Renal cortex interstitium (tissue), 11 donors: ENCODE measurements at regions not wholly inside any gene's neighbourhood (a gene's known extent, or its start where the extent isn't known, plus 50 kb on each side); places are given as distances from the start of the nearest gene placed in this dataset.
"Not testable (repeated sequence)": the region's sequence is repeated elsewhere in the genome, so short reads cannot be mapped to it uniquely, and the experiment has no call there.

Experiments
- DNase-seq, 11 donors: peaks; one replicate each; pipeline ENCODE4 v3.0.0-alpha.2; 2013; ENCODE audit warnings: low read depth in 9 of 11, low spot score in 4 of 11; ENCODE audit errors: extremely low read depth in 1 of 11

DNA sequence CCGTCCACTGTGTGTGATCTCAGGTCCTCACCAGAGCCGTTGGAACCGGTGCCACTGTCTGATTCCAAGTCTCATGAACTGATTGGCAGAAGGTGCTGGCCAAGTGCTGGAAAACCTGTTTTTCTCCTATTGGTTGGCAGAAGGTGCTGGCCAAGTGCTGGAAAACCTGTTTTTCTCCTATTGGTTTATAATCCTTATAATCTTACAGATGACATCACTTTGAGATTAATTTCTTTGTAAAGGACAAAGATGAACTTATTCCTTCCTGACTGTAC, 1106.3 kb downstream of the BRD1 start:
- DNase-seq: no peak

DNA sequence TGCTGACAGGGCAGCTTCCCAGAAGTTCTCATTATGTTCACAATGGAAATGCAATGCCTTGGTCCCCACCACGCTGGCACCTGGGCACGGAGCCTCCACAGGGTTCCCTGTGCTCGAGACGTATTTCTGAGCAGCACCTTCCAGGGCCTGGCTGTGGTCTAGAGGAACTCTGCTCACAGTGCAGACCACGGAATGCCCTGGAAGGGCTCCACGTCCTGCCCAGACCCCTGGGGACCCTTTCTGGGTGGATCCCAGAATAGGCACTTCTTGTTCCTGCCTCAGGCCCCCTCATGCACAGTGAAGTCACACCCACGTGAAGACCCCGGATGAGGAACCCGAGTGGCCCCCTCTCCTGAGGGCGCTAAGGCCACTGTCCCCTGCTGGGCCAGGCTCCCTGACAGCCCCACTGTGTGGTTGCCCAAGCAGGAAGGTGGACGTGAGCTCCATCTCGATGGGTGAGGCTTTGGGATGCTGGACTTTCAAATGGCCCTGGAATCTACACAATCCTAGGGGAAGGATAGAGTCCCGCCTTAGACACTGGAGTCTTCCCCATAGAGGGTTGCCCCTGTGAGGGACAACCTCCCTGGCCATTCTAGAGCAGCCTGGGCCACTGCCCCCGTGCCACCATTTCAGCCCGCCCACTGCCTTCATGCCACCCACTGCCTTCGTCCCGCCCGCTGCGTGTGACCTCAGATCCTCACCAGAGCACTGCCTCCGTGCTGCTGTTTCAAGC, 1106.8 kb downstream of the BRD1 start:
- DNase-seq: no peak

GRCh38 chr22:48719978-48720661, 1107.6 kb downstream of the BRD1 start:
- DNase-seq: no peak

GRCh38 chr22:48718818-48719500, 1108.7 kb downstream of the BRD1 start:
- no peak for DNase-seq

DNA sequence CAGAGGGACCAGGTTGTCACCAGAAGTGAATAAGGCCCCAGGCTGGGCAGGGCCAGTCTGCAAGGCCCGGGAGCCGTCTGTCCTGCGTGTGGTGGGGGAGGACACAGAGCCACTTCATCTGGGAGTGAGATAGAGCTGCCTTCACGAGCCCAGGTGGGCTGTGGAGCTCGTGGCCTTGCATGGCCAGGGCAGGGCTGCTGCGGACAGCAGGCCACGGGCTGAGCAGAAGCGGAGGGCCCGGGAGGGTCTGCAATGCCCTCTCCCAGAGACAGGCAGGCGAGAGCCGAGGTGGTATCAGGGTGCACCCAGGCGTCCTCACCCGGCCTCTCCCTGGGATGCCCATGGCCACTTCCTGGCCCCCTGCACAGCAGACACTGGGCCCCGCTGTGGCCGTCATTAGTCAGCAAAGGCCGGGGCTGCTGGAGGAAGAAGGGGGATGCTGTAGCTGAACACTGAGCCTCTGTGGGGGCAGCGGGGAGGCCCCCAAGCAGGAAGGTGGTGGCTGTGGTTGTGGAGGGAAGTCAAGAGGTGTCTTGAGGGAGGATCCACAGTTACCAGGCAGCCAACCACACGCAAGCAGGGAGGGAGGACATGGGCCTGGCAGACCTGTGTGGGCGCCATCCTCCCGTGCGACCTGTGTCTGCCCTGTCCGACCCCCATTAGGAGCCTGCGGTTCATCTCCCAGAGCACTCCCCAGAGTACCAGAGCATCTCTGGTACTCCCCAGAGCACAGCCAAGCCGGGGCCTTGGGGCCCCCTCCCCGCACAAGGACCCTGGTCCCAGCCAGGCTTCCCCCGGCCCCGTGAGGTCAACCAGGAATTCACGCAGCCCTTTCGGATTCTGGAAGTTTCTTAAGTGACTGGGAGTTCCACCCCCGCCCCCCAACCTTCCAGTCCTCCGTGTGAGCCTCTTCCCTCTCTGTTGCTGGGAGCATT, 1109.5 kb downstream of the BRD1 start:
- no peak for DNase-seq

DNA sequence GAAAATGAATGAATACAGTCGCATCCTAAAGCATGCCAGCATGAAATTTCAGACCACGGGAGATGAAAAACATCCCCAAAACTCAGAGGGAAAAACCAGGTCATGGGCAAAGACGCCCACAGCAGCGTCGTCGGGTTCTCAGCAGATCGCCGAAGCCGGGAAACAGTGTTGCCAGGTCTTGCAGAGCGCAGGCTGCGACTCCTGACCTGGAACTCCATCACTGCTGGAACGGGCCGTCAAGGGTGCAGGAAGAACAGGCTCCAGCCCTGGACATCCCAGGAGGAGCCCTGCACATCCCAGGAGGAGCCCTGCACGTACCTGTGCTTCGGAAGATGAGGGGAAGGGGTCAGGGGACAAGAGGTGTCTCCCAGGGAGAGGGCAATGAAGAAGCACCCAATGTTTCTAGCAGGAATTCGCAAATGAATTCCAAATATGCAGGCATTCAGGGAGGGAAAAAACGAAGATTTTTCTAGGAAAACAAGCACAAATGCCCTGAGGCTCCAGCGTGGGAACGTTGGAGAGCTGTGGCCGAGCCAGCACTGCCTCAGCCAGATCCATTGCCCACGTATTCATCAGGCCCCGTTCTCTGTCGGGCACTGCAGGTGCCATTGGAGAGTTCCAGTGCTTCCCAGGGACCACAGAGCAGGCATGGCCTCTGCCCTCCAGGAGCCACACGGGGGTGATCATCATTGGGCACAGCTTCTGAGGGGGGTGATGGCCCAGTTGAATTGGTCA, 1110.4 kb downstream of the BRD1 start:
- DNase-seq: no peak

DNA sequence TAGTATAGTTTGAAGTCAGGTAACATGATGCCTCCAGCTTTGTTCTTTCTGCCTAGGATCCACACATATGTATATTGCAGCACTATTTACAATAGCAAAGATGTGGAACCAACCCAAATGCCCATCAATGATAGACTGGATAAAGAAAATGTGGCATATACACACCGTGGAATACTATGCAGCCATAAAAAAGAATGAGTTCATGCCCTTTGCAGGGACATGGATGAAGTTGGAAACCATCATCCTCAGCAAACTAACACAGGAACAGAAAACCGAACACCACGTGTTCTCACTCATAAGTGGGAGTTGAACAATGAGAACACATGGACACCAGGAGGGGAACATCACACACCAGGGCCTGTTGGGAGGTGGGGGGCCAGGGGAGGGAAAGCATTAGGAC, 1111.5 kb downstream of the BRD1 start:
- DNase-seq: not testable (repeated sequence)

GRCh38 chr22:48715511-48715910, 1112.2 kb downstream of the BRD1 start:
- no peak for DNase-seq

- DNase-seq: no peak
Measured at GRCh38 chr22:48714231-48714630, 1113.4 kb downstream of the BRD1 start.

DNA sequence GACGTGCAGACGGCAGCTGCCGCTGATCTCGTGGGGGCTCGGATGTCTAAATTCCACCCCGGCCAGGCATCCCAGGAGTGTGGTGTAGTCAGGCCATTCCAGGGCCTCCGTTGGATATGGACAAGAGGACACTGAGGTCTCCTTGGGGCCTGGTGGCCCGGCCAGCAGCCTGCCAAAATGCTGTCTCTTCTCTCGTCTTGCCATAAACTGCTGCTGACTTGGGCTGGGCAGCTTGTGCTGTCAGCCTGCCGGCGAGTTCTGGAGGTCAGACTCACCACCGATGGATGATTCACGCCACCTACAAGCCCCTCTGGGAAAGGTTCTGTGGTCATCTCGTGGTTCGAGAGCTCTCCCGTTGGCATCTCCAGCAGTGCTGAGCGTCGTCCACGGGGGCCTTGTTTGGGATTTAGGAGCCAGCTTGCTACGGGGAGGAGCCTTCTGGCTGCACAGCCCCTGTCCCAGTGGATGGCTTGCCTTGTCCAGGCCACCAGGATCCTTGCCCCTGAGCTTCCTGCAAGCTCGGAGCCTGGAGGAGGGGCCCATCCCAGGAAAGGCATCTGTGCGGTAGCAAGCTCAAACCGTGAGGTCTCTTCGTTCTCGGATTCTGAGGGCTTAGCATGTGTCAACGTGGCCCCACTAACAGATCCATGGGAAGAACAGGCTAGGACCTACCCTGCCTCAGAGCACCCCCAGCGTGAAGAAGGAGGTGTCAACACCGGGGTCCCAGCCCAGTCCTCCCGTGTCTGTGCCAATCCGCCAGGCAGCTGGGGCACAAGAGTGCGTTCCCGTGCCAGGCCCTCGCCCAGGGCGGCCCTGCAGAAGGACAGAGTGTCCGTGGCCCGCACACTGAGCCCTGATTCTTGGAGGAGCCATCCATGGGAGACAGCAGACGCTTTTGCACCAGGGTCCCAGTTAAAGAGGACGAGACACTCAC, 1114.1 kb downstream of the BRD1 start:
- DNase-seq: no peak

DNA sequence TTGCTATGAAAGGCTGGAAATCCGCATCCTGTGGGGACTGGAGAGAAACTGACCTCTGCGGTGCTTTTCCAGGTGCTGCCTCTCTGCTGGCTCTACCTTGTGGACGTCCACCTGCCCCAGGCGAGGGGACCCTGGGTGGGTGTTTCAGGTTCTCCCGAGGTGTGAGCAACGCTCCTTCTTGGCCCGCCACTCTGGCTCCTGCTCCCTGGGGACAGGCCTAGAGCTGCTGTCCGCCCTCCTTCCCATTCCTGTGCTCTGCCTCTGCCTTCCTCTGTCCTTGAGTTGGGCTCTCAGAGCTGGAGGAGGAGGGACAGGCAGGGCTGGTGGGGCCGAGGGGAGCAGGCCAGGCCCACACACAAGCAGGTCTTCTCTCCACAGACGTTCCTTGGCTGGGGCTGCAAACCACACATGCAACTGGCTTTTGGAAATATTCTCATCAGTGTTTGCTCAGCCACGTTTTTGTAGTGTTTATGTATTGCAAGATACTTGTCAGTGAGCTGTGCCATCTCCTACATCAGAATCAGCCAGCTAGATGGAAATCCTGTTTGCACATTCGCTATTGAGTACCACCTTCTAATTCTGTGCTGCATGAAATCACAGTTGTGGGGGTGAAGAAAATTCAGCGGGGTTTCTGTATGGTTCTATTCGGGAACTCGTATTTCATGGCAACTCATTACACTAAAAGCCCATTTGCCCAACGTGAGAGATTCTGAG, 1115.0 kb downstream of the BRD1 start:
- DNase-seq: no peak

DNA sequence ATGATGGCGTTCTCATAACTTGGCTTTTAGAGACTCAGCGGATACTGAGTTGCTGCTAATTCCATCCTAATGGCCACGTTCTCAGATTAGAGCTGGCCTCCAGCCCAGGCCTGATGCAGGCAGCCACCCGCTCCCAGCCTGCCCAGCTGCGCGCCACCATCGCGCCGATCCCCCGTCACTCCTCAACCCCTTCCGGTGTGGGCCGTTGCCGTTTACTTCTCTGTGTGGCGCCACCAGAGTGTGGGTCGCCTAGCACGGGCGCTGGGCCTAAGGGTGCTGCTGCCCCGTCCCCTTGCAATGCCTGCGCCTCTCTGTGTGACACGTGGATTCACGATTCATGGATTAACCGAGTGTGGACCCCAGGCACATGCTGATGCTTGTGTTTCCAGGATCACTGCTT, 1116.0 kb downstream of the BRD1 start:
- DNase-seq: no peak

DNA sequence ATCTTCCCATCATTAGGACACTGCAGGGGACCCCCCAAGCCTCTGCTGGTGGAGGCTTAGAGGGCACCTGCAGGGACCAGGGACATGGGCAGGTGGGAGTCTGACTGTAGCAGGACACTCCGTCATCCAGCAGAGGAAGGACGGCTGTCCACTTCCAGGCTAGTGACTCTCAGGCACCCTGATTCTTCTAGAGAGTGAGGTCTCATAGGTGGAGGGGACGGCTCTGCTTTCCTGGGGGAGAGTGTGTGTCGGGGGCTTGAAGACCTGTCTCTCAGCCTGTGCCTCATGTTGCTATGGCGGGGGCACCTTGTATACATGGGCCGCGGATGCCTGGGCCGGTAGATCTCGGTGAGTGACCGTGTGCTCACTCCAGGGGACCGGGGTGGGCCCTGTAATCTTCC, 1116.6 kb downstream of the BRD1 start:
- DNase-seq: no peak

DNA sequence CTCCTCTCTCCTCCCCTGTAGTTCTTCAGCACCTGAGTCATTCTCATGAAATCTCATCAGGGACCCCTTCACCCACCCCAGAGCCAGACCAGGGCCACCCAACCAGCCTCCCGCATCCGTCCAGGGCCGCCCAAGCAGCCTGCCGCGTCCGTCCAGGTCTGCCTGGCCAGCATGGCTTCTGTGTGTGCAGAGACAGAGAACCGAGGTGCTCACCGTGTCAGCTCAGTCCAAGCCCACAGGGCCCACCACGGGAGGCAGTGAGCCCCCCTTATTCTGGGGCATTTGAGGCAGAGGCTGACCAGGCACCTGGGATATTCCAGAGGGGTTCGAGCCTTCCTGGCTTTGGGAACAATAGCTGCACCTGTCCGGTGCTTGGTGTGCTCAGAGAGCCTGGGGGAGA, 1117.3 kb downstream of the BRD1 start:
- DNase-seq: no peak

DNA sequence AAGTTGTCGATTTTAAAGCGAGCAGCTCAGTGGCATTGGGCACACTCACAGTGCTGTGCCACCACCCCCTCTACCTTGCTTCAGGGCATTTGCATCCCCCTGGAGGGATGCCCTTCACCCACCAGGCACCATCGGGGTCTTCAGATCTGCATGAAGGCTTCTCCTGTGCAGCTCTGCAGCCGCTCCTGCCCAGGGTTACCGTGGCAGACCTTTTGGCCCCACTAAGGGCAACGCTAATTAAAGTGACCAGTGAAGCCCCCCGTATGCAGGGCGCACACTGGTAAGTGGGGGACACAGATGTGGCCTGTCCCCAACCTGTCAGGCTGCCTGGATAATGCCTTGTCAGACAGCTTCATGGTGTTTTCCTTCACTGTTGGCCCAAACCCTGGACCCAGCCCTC, 1117.7 kb downstream of the BRD1 start:
- DNase-seq: no peak

DNA sequence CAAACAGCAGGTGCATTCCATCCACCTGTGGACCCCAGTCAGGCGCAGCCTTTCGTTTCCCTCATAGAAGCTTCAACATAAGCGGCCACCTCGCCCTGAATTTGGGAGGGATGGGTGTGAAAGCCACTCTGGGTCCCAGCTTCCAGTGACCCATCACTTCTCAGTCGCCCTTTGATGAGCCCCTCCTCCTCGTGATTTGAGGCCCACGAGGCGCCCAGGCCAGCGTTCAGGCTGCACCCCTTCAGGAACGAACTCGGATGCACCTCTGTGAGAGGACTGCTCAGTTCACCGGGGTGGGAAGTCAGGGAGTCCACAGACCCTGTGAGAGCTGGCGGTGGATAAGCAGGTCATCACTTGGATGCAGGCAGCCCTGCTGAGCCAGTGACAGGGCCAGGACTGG, 1118.2 kb downstream of the BRD1 start:
- DNase-seq: no peak

DNA sequence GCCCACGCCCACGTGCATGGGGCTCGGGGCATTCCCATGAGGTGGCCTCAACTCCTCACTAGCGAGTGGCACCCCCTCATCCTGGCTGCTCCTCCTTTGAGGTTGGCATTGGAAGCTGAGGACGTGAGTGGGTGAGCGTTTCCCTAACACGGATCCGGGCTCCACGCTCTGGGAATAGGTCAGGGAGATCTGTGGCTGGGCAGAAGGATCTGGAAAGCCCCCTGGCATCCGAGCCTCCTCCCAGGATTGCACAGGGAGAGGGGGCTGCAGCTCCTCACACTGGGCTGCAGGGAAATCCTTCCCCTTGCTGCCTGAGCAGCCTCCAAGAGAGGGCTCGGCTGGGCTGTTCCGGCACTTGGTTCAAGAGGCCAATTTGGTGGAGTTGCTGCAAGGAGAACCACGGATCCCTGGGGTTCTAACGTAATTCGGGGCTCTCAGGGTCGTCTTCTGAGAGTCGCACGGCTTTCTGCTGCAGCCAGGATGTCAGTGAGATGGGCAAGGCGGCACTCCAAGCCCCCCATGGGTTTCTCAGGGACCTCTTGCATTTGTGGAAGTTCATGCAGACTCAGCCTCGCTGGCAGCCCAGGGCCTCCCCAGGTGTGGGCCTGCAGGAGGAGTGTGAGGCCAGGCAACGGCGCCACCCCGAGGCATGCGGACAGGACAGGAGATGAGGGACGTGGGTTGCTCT, 1119.0 kb downstream of the BRD1 start:
- no peak for DNase-seq
